Activated T-cell treated with anti-CD3 and anti-CD28 coated beads for 48 hours (primary cell): ENCODE measurements at regions not wholly inside any gene's neighbourhood (a gene's known extent, or its start where the extent isn't known, plus 50 kb on each side); places are given as distances from the start of the nearest gene placed in this dataset.
A peak's percentile ranks its signal among the peaks of the same experiment; 100 is the strongest.

Experiments
- DNase-seq: peaks from one replicate; pipeline ENCODE4 v3.0.0-alpha.2; 2020; ENCODE audit warnings: low read depth

DNA sequence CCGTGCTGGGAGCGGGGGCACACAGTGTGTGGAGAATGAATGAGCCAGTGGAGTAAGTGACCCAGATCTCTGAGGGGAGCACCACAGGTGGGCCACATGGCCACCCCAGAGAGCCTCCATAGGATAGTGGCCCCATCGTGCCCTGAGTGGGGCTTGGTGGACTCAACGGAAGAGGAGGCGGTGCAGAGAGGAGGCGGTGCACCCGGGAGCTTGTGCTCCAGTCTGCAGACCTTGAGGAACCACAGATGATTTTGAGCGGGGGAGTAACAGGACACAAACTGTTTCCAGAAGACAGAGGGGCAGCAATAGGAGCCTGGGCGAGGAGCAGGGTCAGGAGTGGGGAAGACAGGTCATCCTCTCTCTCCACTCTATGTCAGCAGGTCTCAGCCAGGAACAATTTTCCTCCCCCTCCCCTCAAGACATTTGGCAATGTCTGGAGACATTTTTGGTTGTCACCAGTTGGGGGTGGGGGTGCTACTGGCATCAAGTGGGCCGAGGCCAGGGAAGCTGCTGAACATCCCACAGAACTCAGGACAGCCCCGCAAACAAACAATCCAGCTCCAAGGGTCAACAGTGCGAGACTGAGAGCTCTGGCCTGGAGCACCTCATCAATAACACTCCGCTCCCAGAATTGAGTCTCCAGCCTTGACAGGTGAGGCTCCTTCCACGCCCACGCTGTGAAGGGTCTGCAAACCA lies 182.2 kb downstream of the USP12 start:
- no peak for DNase-seq

DNA sequence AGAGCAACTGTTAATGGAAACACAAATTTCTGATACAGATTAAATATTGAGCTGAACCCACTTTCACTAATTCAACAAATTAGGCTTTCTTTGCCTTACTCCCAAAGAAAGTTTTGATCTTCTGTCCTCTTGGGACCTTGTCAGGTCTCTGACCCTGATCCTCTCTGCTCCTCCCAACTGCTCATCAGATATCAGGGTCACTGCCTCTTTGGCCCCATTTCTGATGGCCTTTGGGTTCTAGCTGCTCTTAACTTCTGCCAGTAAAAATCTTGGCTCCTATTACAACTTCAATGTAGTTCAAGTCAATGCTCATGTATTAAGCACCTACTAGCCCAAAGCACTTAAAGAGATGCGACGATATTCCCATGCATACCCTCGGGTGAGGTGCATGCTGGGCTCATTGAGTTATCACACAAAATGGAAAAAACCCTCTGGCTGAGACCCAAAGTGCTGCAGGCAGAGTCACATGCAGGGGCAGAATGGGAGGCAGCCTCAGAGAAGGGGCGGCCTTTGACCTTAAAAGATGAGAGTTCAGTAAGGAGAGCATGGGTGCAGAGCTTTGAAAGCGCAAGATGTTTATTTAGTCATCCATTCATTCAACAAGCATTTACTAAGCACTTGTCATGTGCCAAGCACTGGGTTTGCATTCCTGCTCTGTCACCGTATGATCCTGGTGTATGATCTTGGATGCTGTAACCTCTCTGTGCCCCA lies 183.4 kb downstream of the USP12 start:
- DNase-seq, result no peak

DNA sequence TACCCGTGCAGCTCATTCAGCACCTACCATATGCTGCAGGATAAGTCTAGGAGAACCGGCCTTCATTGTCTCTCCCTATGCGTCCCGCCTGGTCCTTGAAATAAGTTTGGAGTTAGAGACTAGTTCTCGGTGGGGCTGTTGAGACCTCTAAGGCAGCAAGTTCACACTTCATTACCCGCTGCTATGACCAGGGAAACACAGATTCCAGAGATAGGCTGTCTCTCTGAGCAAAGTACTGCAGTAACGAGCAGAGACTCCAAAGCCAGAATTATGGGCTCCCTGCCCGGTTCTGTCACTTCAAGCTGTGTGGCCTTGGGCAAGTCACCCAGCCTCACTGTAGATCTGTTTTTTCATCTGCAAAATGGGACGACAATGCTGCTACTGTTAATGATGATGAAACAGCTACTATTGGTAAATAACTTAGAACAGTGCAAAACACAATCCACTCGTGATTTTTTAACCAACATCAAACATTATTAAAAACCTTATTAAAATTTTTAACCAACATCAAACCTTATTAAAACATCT lies 184.1 kb downstream of the USP12 start:
- no peak for DNase-seq

DNA sequence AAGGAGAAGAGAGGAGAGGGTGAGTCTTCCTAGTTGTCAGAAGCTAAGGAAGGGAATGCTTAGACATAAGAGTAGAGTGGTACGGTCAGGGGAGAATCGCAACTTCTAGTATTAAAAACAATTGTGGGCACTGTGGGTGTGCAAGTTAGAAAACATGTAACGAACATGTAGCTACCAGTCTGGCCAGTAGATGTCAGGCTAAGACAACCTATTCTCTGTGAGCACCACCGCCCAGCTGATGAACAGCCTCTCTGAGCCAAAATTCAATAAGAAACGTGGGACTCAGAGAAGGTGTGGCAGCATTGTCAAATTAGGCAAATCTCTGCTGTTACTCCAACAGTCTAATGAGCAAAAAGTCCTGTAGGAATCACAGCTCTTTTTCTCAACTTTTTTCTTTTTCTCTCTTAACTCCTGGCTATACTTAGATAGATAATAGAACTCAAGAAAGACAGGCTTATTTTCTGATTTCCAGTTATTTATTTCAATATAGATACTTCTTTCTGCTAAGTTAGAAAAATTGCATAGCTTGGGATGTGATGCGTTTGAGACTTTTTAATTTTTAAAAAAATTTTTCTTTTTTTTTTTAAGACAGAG lies 186.2 kb downstream of the USP12 start:
- DNase-seq, result peak; percentile 47

DNA sequence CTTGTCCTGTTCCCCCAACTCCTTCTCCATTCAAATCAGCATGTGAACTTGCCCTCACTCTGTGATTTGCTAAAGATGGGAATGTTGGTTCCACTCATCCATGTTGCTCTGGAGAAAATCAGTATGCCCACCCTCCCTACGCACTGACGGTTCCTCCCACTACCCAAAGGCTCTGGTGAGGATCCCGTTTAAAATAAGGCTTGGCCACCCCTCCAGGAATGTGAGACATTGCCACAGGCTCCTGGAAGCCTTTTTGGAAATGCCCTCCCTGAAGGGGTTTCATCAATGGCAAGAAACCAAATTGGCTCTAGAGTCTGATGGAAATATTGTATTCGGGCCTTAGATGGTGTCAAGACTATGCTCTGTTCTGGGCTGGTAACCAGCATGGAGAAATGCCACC lies 187.3 kb downstream of the USP12 start:
- no peak for DNase-seq

DNA sequence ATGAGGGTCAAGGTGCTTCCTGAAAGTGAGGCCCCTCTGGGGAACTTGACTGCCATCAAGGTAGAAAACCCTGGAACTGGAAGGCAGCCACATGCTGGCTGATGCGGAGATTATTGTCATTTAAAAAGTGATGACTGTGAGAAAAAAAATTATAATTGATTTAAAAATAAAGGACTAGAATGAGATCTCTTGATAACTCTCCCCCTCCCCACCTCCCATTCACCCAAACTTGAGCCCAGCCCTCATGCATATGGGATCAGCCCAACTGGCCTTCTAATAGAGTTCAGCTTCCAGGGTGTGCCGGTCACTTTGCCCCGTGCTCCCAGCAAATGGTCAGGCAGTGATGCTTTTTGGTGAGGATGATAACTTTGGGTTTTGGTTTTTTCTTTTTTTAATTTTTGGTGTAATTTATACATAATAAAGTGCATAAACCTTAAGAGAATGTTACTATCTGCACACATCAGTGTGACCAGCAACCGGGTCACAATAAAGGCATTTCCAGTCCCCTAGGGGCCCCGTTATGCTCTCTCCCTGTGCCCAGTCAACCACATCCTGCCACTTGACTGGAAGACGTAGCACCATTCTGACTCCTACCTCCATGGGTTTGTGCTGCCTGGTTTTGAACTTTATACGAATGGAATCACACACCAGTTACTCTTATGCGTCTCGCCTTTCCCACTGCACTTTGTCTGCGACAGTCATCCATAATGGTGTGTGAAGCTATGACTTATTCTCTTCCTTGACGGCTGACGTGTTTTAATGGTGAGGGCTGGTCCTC lies 187.9 kb downstream of the USP12 start:
- no peak for DNase-seq

DNA sequence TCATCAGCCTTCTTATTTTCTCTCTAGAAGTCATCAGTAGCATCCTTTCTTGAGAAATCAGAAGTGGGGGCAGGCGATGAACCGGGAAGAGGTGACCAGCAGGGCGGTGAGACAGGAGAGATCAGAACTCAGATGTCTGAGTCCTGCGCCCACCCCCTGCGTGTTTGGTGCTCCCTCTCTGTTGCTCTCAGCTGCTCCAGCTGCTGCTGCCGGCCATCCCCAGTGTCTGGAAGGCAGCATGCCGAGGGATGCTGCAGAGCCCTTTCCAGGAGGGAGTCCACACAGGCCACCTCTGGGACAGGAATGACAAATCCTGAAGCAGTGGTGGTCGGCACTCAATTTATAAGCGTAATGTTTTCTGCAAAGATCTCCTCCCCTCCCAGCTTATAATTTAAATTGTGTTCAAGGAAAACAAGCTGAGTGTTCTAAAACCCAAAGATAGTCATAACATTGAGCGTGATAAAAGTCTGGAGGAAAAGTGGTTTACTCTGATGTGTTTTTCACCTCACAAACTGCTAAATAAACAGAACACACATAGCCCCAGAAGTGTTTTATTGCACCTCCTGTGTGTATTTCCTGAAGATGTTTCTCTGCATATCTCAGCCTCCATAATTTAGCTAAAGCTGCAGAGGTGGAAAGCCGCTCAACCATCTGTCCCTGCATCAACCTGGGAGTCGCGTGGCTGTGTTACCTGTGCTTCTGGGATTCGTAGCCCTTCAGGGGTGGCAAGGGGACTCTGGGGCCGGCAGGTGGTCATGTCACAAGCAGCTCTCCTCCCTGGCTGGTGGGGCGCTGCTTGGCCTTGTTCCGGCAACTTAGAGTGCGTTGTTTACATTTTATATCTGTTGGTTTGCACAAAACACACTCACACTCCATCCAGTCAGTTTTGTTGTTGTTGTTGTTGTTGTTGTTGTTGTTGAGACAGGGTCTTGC lies 191.2 kb downstream of the USP12 start:
- no peak for DNase-seq

DNA sequence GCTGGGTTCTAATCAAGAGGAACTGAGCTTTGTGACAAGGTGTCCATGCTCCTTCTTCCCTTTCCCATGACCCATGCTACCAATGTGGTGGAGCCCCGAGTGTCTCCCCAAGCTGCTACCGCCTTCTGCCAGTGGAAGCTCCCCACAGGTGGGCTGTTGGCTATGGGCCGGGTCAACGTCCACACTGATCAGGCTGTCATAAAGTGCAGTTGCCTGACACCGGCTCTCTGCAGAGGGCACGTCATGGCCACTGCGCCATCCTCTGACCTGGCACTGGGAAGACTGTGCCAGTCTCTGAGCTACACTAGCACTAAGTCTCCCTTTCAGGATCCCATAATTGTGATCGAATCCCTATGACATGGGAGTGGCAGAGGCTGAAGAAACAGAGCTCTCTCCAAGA lies 192.3 kb downstream of the USP12 start:
- DNase-seq, result no peak

DNA sequence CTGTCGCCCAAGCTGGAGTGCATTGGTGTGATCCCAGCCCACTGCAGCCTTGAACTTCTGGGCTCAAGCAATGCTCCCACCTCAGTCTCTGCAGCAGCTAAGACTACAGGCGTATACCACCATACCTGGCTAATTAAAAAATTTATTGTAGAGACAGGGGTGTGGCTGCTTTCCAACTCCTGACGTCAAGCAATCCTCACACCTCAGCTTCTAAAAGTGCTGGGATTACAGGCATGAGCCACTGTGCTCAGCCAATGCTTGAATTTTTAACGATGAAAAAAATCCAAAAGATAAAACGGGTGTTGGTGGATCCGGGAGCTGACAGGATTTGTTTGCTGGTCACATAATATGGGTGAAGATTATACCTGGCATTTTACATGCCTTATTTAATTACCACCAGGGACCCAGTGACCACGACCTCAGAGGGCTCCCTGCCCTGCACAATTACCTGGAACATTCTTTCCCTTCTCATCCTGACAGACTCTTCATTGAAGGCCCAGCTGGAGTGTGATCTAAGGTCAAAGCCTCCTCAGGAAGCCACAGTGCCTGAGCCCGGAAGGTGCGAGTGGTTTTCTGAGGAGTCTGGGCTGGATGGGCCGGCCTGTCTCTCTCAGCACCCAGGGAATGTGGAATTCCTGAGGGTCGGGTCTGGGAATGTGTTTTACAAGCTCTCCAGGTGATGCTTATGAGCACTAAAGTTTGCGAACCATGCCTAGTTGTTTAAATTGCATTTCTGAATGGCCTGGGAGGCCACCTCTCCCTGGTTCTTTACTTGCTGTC lies 193.3 kb downstream of the USP12 start:
- DNase-seq, result no peak

DNA sequence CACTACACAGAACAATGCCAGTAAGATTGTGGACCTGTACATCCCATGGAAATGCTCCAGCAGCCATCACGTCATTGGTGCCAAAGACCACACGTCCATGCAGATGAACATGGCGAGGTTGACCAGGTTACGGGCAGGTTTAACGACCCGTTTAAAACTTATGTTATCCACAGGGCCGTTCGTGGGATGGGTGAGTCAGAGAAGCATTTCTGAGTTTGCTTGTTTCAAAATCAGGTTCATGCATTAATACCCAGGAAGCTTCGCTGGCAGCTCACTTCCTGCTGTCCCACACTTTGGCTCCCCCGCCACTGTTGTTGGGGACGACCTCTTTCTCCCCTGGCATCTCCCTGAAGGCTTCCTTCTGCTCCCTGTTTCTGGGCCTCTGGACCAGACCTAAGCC lies 194.1 kb downstream of the USP12 start:
- DNase-seq, result no peak

DNA sequence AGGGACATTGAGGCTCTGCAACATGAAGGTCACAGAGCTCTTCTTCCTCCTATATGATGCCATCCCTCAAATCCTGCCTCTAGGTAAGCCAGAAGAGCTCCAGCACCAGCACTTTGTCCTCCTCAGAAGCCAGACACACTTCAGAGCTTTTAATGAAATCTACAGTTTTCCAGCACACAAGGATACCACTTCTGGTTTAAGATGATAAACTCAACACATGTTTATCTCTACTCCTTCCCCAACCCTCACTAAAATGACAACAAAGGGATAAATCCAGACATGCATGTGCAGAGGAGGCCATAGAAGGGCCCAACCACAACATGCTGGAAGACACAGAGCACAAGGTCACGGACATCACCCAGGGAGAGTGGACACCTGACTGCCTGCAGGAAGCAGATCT lies 195.3 kb downstream of the USP12 start:
- no peak for DNase-seq

DNA sequence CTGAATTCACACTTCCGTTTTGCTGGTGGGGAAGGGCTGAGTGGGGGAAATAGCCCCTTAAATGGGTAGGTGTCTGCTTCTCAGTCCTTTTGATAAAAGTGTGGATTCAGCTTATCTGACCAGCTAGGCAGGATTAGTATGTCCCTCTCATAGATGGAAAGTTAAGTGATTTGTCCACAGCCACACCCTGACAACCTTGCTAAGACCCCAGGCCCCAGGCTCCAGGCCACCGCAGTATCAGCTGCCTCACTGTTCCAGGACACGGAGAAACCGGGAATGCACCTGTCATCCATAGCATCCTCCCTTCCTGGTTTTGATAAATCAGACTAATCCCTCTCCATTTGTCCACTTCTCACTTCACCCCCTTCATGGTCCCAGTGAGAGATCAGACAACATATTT lies 197.7 kb downstream of the USP12 start:
- DNase-seq, result no peak

DNA sequence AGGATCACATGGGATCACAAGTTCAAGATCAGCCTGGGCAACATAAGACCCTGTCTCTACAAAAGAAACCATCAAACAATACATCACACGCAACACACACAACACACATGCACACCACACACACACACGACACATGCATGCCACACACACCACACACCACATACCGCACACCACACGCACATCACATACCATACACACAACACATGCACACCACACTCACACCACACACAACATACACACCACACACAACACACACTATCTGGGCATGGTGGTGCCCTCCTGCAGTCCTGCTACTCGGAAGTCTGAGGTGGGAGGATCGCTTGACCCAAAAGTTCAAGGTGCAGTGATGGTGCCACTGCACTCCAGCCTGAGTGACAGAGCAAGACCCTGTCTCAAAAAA lies 198.3 kb downstream of the USP12 start:
- DNase-seq, result no peak

DNA sequence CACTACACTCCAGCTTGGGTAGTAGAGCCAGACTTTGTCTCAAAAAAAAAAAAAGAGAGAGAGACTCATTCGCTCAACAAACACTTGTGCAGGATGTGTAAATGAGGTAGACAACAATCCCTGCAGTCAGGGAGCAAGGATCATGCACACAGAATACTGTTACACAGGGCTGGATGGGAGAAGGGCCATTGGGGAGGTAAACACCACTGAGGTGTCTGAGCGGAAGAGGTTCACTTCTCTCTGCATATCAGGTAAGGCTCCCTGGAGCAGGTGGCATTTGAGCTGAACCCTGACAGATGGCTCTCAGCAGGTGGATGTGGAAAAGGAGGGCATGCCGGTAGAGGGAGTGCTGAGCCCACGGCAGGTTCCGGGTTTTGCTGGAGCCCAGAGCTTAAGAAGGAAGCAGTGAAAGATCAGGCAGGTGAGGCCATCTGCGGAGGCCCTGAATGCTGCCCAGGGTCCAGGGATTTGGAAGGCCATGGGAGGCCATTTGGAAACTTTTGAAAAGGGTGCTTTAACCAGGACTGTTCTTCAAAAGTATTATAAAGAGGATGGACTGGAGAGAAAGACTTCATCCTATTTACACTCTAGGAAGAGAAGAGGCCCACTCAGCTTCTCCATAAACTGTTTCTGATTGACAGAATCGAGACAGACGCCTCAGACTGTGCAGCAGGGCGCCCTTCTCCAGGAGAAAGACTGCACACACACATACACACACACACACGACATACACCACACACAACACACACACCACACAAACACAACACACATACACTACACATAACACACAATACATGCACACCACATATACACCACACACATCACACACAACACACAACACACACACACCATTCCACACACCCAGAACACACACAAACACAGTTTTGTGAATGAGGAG lies 199.4 kb downstream of the USP12 start:
- peak; percentile 15 for DNase-seq

DNA sequence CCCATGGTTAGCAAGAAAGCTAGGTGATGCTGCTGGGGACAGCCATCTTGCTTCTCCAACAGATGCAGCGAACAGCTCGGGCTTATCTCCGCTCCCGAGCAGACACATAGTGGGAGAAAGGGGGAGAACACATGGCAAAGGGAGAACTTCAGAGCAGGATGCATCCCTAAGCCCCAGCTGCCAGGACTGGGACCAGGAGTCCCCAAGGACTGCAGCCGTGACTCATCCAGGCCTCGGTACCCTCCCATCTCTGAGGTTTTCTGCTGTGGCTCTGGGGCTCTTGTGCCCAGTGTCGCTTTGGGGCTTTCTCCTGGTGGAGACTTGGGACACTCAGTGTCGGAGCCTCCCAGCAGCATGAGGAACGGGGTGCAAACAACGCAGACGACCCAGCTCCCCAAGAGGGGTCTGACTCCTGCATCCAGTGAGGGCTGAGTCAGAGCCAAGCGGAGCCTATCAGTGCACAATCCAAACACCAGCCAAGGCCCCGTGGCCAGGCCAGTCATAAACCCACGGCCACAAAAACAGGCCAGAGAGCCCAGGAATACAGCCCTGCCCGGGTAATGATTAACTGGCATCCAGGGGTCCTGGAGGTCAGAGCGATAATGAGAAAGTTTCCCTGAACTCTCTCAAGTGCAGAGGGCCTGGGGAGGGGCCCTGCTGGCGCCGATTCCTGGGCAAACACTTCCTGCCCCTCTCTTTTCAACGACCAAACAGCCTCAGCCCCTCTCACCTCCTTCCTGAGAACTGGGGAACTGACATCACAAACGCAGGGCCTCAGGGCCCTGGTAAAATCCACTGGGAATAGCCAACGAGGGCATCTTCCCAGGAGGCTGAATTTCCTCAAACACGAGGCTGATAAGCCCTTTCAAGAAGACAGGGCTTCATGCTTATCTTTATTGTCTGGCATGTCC lies 202.9 kb downstream of the USP12 start:
- no peak for DNase-seq

DNA sequence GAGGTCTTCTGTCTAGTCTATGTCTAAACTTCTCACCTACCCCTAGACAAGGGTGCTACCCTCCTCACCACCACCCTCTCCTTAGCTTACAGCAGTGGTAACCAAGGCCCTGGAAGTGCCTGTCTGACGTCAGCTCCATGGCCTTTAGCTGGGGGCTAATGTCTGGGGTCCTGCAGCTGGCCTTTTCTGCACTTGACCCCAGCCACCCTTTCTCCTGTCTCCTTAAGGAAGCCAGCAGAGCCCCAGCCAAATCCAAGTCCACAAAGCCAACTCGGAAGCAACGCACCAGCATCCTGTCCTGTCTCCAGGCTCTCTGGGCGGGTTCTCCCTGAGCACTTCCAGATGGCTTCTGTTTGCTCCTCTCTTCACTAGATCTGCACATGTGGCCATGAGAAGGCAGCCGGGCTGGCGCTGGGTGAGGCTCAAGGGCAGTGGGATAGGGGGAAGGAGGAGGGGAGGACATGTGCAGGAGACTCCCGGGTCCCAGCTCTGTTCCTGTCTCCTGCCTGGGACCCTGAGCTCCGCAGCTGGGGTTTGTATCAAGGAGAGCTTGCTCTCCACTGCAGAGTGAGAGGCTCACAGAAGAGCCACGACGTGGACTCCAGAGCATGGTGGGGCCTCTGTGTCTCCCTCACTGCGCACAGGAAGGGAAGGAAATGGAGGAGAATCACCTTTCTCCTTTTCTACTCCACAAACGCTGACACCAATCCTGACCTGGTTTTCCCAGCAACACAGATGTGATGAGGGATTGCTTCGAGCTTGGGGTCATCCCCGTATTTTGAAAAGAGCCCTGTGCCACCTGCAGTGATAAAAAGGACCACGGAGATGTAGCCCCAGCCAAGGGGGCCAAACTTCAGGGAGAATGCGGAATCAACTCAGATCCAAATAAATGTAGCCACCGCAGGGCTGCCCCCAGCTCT lies 204.2 kb downstream of the USP12 start:
- DNase-seq, result no peak

DNA sequence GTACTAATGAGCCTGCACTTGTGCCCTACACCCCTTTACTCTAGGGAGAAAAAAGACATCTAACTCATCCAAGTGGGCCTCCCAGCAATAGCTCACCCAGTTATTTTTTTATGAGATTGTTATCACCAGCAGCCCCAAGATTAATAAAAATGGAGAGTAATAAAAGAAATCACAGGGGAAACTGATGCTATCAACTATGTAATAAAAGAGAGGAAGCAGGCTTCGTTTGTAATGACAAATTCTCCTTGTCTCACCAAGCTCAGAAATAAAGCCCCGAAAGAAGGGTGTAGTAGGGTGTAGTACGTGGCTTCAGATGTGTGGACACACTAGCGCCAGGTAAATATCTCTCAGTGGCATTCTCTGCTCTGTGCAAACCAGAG lies 204.9 kb downstream of the USP12 start:
- DNase-seq, result no peak
